Lower leg skin (tissue), 4 donors: ENCODE measurements at regions not wholly inside any gene's neighbourhood (a gene's known extent, or its start where the extent isn't known, plus 50 kb on each side); places are given as distances from the start of the nearest gene placed in this dataset.

ENCODE experiments used
- DNase-seq, 2 donors: peaks; one replicate each; pipeline ENCODE4 v3.0.0-alpha.2; 2019; ENCODE audit warnings: low spot score in 2 of 2
- H3K4me3 ChIP-seq: fragments of 200-600 bp; sonication (generic); 2 replicates; pipeline ENCODE4 v1.5.1; 2017; ENCODE audit warnings: mild to moderate bottlenecking, low read depth; ENCODE audit not compliant: poor library complexity, severe bottlenecking
- POLR2A ChIP-seq, 2 donors: fragments of 450-650 bp; IDR thresholded peaks; one replicate each; pipeline ENCODE4 v1.6.1; 2016 to 2017; ENCODE audit warnings: antibody characterized with exemption in 2 of 2, mild to moderate bottlenecking in 1 of 2, moderate library complexity in 1 of 2
- WGBS, 2 donors: methylation state at CpG; one replicate each; pipeline ENCODE4 v1.1.5; 2018; 5-methylcytosine and 5-hydroxymethylcytosine counted together
- intact Hi-C: fragments of 100-400 bp; cut with DNase I; formaldehyde crosslinking; loops from one replicate; pipeline ENCODE4 v1.15.0; 2023; ENCODE audit warnings: low total_unique reads
- TF ChIP-seq, protein P1 (sequence below), 3 donors: fragments of 450-650 bp; IDR thresholded peaks; one replicate each; pipeline ENCODE4 v1.5.1; 2016; ENCODE audit warnings: antibody characterized with exemption in 3 of 3, mild to moderate bottlenecking in 3 of 3, moderate library complexity in 2 of 3

DNA sequence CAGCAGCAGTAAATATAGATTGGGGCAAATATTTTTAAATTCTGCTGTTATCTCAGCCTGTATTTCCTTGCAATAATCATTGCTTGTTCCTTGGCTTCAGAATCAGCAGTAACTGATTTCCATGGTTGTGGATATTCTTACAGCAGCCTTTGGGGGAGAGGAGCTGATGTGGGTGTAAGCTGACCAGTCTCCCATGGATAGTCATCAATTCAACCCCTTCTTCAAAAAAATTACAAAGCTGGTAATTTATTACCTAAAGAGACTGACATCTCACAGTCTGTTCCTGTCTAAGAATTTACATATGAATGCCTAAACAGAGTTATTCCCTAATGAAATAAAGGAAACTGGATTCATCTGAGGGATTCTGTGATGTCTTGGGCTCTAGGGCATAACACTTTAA, 103.1 kb upstream of the CABCOCO1 start:
- DNase-seq, result no peak
- TF ChIP-seq, protein P1, sequence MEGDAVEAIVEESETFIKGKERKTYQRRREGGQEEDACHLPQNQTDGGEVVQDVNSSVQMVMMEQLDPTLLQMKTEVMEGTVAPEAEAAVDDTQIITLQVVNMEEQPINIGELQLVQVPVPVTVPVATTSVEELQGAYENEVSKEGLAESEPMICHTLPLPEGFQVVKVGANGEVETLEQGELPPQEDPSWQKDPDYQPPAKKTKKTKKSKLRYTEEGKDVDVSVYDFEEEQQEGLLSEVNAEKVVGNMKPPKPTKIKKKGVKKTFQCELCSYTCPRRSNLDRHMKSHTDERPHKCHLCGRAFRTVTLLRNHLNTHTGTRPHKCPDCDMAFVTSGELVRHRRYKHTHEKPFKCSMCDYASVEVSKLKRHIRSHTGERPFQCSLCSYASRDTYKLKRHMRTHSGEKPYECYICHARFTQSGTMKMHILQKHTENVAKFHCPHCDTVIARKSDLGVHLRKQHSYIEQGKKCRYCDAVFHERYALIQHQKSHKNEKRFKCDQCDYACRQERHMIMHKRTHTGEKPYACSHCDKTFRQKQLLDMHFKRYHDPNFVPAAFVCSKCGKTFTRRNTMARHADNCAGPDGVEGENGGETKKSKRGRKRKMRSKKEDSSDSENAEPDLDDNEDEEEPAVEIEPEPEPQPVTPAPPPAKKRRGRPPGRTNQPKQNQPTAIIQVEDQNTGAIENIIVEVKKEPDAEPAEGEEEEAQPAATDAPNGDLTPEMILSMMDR (IDR thresholded peaks at IDR 0.05), result no peak
- TF ChIP-seq POLR2A (IDR thresholded peaks at IDR 0.05), result no peak
- intact Hi-C loops, result no loop called here

DNA sequence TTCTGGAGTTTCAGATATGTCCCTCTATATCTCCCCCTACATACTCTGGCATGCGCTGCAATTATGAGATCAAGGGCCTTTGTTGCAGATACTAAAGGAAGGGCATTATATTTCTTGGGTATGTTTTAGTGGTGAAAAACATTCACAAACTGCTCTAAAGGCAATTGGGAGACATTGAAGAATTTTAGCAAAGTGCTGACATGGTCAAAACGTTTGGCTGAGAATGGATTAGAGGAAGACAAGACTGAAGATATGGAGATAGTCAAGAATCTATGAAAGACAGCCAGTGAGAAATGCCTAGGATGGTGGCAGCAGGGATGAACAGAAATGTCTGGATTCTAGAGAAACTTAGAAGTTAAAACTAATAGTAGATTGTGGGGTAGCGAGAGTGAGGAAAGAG, 104.5 kb upstream of the CABCOCO1 start:
- TF ChIP-seq, protein P1 (IDR thresholded peaks at IDR 0.05), result no peak
- no peak for TF ChIP-seq POLR2A (IDR thresholded peaks at IDR 0.05)
- no peak overlapping the region for H3K4me3 ChIP-seq
- intact Hi-C loops, result no loop called here
- DNase-seq, result no peak
- 79 to 86% methylated on average over 3 of the region's 3 CpGs for WGBS, 2 donors

More for the DNA sequence above, 103.1 kb upstream of the CABCOCO1 start:
- H3K4me3 ChIP-seq, result no peak overlapping the region

DNA sequence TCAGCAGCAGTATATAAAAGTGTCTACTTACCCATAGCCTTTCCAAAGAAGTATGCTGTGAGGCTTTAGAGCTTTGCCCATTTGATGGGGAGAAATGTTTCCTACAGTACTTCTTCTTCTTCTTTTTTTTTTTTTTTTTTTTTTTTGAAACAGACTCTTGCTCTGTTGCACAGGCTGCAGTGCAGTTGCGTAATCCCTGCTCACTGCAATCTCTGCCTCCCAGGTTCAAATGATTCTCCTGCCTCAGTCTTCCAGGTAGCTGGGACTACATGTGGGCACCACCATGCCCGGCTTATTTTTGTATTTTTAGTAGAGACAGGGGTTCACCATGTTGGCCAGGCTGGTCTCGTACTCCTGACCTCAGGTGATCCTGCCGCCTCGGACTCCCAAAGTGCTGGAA, 101.7 kb upstream of the TMEM26 start:
- intact Hi-C loops, result no loop called here
- TF ChIP-seq, protein P1 (IDR thresholded peaks at IDR 0.05), result no peak
- no peak for TF ChIP-seq POLR2A (IDR thresholded peaks at IDR 0.05)
- no peak overlapping the region for H3K4me3 ChIP-seq
- no peak for DNase-seq
- 89 to 90% methylated on average over 5 of the region's 5 CpGs for WGBS, 2 donors

DNA sequence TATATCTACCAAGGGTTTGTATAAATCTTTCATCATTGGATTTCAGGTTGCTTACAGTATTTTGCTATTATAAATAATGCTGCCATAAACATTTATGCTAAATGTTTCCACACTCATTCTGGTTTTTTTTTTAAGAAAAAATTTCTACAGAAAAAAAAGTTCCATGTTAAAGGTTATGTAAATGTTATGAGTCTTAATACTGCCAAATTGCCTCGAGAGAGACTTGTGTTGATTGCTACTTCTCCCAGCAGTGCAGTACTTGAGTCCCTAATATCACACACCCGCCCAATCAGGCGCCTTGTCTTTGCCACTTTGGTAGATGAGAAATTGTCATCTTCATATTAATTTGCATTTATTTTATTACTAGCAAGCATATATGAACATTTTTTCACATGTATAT, 96.7 kb upstream of the TMEM26 start:
- no peak overlapping the region for H3K4me3 ChIP-seq
- no peak for DNase-seq
- intact Hi-C loops, result no loop called here
- WGBS, 2 donors, result 70 to 71% methylated on average over 3 of the region's 3 CpGs
- no peak for TF ChIP-seq POLR2A (IDR thresholded peaks at IDR 0.05)
- TF ChIP-seq, protein P1 (IDR thresholded peaks at IDR 0.05), result no peak

DNA sequence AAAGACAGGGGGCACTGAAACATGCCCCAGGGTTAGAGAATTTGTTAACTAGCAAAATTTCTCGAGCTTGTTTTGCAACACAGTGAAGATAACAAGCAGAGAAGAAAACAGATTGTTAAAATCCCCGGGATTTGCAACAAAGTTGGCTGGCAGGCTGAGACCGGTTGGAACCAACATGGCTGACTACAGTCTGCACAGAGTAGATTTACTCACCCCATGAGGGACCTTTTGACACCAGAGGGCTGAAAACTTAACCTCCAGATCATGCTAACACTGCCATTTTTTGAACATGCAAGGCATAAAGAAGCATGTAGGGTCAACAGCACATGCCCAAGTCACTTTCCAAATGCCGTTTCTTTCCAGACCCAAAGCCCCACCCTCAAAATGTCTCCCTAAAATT, 95.2 kb upstream of the TMEM26 start:
- WGBS, 2 donors, result 80 to 82% methylated on average over 4 of the region's 4 CpGs
- no peak for TF ChIP-seq POLR2A (IDR thresholded peaks at IDR 0.05)
- TF ChIP-seq, protein P1 (IDR thresholded peaks at IDR 0.05), result no peak
- intact Hi-C loops, result no loop called here
- no peak for DNase-seq
- H3K4me3 ChIP-seq, result no peak overlapping the region

DNA sequence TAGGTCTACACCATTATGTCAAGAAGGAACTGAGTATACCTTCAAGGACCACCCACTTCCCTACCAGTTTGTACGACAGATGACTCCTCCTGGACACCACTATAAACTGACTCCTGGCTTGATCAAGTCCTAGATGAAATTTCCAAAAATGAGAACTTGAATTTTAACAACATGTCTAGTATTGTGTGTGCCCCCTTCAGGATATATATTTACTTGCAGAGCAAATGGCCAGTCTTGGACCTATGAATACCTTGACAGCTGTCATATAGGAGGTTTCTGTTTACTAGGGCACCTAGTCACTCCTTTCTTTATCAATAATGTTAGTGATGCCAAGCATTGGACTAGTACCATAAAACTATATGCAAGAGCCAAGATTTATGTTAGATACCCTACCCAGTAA, 94.1 kb upstream of the TMEM26 start:
- WGBS, 2 donors, result 87 to 92% methylated on average over 1 of the region's 1 CpG
- intact Hi-C loops, result no loop called here
- TF ChIP-seq, protein P1 (IDR thresholded peaks at IDR 0.05), result no peak
- no peak for TF ChIP-seq POLR2A (IDR thresholded peaks at IDR 0.05)
- no peak for DNase-seq
- H3K4me3 ChIP-seq, result no peak overlapping the region
